Neutrophil (primary cell): ENCODE measurements at regions not wholly inside any gene's neighbourhood (a gene's known extent, or its start where the extent isn't known, plus 50 kb on each side); places are given as distances from the start of the nearest gene placed in this dataset.

Experiments used
- H3K27ac ChIP-seq: fragments of 200-600 bp; sonication (generic); 2 replicates; pipeline ENCODE4 v1.5.1; 2016; ENCODE audit warnings: mild to moderate bottlenecking, moderate library complexity
- H3K27me3 ChIP-seq: fragments of 200-600 bp; sonication (generic); 2 replicates; pipeline ENCODE4 v1.6.0; 2016; ENCODE audit warnings: mild to moderate bottlenecking
- H3K36me3 ChIP-seq: fragments of 200-600 bp; sonication (generic); 2 replicates; pipeline ENCODE4 v1.5.1; 2017
- H3K4me1 ChIP-seq, 2 experiments: fragments of 200-600 bp in 1 of 2; sonication (generic) in 1 of 2; 1 replicate in 1 of 2; 2 replicates in 1 of 2; pipeline versions ENCODE4 v1.5.1 to v1.6.1; 2013 to 2016; ENCODE audit warnings: low read depth in 1 of 2, low read length in 1 of 2, mild to moderate bottlenecking in 1 of 2, moderate library complexity in 1 of 2; ENCODE audit not compliant: control insufficient read depth in 1 of 2, insufficient read depth in 1 of 2
- H3K4me3 ChIP-seq, 2 experiments: fragments of 200-600 bp in 1 of 2; sonication (generic) in 1 of 2; 1 replicate in 1 of 2; 2 replicates in 1 of 2; pipeline ENCODE4 v1.5.1; 2013 to 2016; ENCODE audit warnings: low read depth in 1 of 2, low read length in 1 of 2, mild to moderate bottlenecking in 1 of 2, moderate library complexity in 1 of 2
- H3K9me3 ChIP-seq: fragments of 200-600 bp; sonication (generic); 2 replicates; pipeline ENCODE4 v1.5.1; 2016
- CTCF ChIP-seq: fragments of 200-600 bp; sonication (generic); IDR thresholded peaks from 2 replicates; pipeline ENCODE4 v1.5.1; 2016; ENCODE audit warnings: antibody characterized with exemption

- Histone ChIP-seq H3K27me3 (no peaks in the 10 kb centered on the region), H3K27ac (no peak overlapping the region), H3K4me1 (no peaks in the 10 kb centered on the region), H3K9me3 (no peaks in the 10 kb centered on the region), H3K4me3 (no peak overlapping the region), H3K36me3 (no peaks in the 10 kb centered on the region)
- TF ChIP-seq CTCF = no peak
Observed at GRCh38 chr1:194298007-194298598, 1111.7 kb upstream of the B3GALT2 start.

- Histone ChIP-seq H3K36me3 (no peaks in the 10 kb centered on the region), H3K27me3 (no peaks in the 10 kb centered on the region), H3K4me3 (no peak overlapping the region), H3K4me1 (no peaks in the 10 kb centered on the region), H3K27ac (no peak overlapping the region), H3K9me3 (no peaks in the 10 kb centered on the region)
- TF ChIP-seq CTCF = no peak
Observed at GRCh38 chr1:194297094-194297493, 1110.7 kb upstream of the B3GALT2 start.

GRCh38 chr1:194296201-194296600, 1109.8 kb upstream of the B3GALT2 start:
- Histone ChIP-seq H3K9me3 (no peaks in the 10 kb centered on the region), H3K36me3 (no peaks in the 10 kb centered on the region), H3K4me3 (no peak overlapping the region), H3K27me3 (no peaks in the 10 kb centered on the region), H3K4me1 (no peaks in the 10 kb centered on the region), H3K27ac (no peak overlapping the region)
- no peak for TF ChIP-seq CTCF

GRCh38 chr1:194295685-194296084, 1109.3 kb upstream of the B3GALT2 start:
- H3K27ac ChIP-seq = no peak overlapping the region
- no peak overlapping the region for H3K4me3 ChIP-seq
- H3K36me3 ChIP-seq = no peaks in the 10 kb centered on the region
- H3K4me1 ChIP-seq = no peaks in the 10 kb centered on the region
- no peaks in the 10 kb centered on the region for H3K9me3 ChIP-seq
- TF ChIP-seq CTCF = no peak
- no peaks in the 10 kb centered on the region for H3K27me3 ChIP-seq

- Histone ChIP-seq H3K27ac (no peak overlapping the region), H3K27me3 (no peaks in the 10 kb centered on the region), H3K36me3 (no peaks in the 10 kb centered on the region), H3K4me1 (no peaks in the 10 kb centered on the region), H3K4me3 (no peak overlapping the region), H3K9me3 (no peaks in the 10 kb centered on the region)
- no peak for TF ChIP-seq CTCF
Observed at GRCh38 chr1:194293851-194294405, 1107.5 kb upstream of the B3GALT2 start.
